Stimulated activated CD4-positive, alpha-beta T cell treated with anti-CD3 and anti-CD28 coated beads, Interleukin-12 subunit alpha, Interleukin-12 subunit beta, amount 100 ng/mL, for 48 hours (primary cell): ENCODE measurements at regions not wholly inside any gene's neighbourhood (a gene's known extent, or its start where the extent isn't known, plus 50 kb on each side); places are given as distances from the start of the nearest gene placed in this dataset.

Source experiments
- DNase-seq, 3 donors: peaks; one replicate each; pipeline ENCODE4 v3.0.0-alpha.2; 2020; ENCODE audit warnings: low read depth in 2 of 3, low spot score in 1 of 3

DNA sequence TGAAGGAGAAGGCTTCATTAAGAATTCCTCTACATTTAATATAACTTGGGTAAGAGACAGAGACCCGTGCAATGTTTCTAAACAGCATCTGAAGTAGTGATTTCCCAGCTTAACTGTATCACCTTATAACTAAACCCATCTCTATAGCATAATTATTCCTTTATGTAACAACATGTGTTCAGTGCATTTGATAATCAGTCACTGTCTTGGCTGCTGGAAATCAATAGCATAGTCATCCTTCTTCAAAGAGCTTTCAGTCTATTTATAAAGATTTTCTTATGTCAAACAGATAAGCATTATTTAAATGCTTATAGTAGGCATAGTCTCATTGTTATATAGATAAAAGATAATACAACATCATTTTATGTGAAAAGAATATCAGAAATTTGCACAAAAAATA lies 80.1 kb upstream of the TYRP1 start:
- DNase-seq = no peak

DNA sequence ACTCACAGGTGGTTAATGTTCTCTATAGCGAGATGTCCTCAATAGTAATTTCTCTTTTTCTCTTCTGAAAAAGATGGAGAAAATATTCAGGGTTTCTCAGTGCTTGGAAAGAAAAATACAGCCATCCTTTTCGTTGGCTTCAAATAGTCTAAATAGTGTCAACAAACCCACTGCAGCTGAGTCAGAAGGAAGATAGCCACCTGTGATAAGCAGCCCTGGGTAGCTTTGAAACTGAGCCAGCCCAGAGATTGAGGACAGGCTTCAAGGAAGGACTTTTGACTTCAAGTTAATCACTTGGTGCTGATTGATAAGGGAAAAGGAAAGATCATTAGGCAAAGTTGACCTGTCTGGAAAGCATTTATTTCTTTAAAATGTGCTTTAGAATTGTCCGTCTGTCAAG lies 78.7 kb upstream of the TYRP1 start:
- DNase-seq = no peak

DNA sequence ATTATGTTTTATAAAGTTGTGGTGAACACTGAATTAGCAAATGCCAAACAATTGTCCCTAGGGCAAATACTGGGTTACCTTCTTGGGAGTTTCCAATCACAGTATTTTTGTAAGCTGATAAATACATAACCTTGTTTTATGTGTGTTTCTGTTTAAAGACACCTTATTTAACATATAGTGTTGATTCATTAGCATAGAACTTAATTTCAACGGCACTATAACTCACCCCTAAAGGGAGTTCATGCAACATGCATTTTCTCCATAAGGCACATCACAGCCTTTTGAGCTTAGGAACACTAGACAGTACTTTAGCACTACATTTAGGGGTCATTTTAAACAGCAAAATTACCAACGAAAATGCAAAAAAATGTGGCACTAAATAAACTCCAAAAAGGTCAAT lies 74.2 kb upstream of the TYRP1 start:
- no peak for DNase-seq

DNA sequence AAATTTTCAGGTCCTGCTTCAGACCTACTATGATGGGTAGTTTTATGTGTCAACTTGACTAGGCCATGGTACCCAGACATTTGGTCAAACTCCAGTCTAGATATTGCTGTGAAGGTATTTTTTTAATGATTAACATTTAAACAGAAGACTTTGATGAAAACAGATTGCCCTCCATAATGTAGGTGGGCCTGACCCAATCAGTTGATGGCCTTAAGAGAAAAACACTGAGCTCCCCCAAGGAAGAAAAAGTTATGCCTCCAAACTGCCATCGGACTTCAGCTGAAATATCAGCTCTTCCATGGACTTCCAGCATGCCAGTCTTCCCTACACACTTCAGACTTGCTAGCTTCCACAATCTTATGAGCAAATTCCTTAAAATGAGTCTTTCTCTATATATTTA lies 67.3 kb upstream of the TYRP1 start:
- DNase-seq = no peak

DNA sequence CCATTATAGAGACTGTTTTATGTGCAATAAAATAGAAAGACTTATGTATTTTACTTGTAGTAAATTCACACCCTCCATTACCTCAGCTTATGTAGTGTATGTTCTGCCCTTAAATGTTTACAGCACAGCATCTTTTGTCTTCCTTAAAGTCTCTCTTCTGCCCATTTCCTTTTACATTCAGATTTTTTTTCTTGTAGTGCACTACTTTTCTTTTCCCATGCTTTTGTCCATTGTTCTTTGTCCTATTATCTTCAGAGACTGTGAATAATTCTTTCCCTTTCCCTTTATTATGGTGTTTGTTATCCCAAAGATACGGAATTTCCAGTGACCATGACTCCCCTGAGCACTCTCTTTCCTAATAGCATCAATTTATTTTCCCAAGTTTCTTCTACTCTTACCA lies 66.1 kb upstream of the TYRP1 start:
- DNase-seq = no peak

DNA sequence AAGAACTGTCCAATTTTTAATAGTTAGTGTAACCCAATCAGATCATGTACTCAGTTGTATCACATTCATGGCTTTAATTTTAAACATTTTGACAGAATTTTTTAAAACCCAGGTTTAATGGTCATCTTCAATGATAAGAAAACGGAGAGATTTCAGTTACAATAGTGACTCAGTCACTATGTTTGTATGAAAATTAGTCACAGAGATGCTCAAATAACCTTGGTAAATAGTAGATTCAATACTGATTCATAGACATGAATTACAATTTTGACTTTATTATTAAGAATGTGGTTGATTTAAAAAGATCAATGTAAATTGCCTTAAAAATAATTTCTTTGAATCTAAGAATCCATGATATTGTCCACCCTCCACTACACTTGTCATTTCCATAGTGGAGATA lies 64.6 kb upstream of the TYRP1 start:
- no peak for DNase-seq

DNA sequence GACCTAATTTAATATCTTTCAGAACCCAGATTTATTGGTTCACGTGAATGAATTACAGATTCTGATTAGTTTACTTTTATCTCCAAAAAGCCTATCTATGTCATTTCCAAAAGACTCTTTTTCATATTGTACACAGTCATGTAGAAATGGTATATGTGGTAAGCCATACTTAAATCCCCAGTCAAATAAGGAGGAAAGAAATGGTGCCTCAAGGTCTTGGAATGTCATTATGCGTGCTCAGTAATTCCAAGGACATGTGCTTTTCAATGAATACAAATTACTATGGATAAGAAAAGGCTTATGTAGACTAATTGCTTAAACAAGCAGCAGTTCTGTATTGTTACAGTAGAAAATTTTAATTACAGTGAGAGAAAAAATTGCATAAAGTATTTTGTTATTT lies 64.1 kb upstream of the TYRP1 start:
- DNase-seq = no peak

DNA sequence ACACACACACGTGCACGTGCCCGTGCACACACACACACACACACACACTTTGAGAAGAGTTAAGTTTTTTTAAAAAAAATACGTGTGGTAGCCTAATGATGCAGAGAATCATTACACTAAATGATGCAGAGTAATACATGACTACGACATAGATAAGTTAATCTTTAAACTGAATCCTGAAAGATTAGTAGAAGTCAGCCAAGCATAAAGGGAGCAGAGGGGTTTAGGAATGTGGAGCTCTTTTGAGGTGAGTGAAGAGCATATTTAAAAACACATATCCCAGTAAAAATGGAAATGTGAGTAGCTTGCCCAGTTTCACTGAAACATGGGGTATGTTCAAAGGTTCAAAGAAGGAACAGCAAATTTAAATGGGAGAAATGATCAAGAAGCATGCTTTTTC lies 61.3 kb upstream of the TYRP1 start:
- DNase-seq = no peak

DNA sequence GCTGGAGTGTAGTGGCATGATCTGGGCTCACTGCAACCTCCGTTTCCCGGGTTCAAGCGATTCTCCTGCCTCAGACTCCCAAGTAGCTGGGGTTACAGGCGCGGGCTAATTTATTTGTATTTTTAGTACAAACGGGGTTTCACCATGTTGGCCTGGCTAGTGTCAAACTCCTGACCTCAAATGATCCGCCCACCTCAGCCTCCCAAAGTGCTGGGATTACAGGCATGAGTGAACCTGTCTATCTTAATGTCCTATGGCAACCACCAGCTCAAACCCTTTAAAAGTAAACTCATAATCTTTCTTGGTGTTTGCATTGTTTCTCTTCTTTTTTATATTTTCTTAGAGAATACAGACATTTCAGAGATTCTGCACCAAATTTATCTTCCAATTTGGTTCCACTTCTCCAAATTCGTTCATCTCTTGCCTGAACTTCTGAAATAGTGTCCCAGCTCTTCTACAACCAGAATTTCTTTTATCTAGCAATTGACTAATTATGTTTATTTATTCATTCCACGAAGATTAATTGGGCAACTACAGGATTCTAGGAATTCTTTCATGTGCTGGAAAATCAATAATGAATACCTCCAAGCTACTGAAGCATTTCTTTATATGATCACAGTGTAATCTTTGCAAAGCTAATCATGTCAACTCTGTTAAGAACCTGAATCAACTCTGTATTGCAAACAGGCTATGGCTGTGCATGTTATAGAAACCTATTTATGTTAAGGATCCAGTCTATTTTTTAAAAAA lies 60.0 kb upstream of the TYRP1 start:
- DNase-seq = no peak

DNA sequence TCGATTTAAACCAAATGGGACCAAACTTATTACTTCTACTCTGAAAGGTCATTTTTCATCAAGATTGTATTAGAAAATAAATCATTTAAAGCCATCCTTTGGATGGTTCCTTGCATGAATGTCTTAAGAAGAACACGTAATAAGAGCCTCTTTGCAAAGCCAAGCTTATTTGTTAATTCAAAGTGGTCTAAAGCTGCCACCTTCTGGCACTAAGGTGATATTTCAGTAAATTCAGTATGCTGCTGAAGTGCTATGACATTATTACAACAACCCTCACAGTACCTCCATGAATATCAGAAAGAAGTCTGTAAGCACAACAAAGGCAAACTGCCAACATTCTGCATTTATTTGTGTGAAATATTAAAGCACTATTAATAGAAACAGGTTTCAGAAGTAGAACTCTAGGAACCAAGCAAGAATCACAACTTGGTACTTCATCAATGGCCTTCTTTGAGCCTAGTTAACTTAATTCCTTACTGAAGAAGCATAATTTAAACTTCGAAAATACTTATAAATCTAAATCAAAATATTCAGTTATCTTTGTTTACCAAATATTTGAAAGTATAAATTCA lies 53.1 kb upstream of the TYRP1 start:
- DNase-seq = no peak

DNA sequence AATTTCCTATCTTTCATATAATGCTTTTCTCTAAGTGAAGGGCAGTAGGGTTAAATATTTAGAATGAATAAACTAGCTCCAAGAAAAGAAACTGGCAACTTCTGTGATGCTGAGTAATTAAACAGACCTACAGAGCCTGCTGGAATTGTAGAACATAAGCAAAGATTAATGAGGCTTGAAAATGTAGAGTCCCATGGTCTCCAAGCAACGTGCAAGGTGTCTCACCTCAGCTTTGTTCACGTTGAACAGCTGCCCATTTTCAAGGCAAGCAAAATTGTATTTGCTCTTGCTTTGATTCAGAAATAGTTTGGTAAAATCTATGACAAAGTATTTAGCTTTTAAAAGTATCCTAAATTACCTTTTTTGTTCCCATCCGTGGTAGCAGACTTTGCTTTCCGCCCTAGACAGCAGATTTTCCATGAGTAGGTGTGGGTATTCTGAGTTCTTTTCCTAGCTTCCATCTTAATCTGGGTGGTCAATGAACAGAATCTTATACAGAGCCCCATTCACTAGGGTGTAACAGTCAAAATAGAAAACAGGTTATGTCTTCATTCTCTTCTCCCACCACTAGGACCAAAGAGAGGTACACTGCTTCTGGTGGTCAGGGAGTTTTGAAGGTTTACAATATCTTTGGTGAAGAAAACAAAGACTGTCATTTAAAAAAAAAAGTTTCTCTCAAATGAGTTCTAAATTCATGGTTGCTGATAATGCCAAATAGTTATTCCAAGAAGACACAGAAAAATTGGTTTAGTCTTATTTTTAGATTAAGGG lies 52.1 kb upstream of the TYRP1 start:
- DNase-seq = no peak
